ENCODE measurements at regions not wholly inside any gene's neighbourhood (a gene's known extent, or its start where the extent isn't known, plus 50 kb on each side); places are given as distances from the start of the nearest gene placed in this dataset.

GRCh38 chr2:226327830-226328229, 471.8 kb downstream of the IRS1 start:
- H3K27ac ChIP-seq = no peak overlapping the region
- no peak for TF ChIP-seq ZFX (IDR thresholded peaks at IDR 0.05)
- no peak for TF ChIP-seq CTCF (conservative IDR thresholded peaks at IDR 0.05)

GRCh38 chr2:226325526-226325925, 474.1 kb downstream of the IRS1 start:
- no peak overlapping the region for H3K27ac ChIP-seq
- TF ChIP-seq ZFX (IDR thresholded peaks at IDR 0.05) = no peak
- TF ChIP-seq CTCF (conservative IDR thresholded peaks at IDR 0.05) = no peak

GRCh38 chr2:226320076-226320948, 479.3 kb downstream of the IRS1 start:
- no peak overlapping the region for H3K27ac ChIP-seq
- TF ChIP-seq CTCF (conservative IDR thresholded peaks at IDR 0.05) (no peak), ZFX (IDR thresholded peaks at IDR 0.05) (no peak)

- H3K27ac ChIP-seq = no peak overlapping the region
- TF ChIP-seq CTCF (conservative IDR thresholded peaks at IDR 0.05) (no peak), ZFX (IDR thresholded peaks at IDR 0.05) (no peak)
Observed at GRCh38 chr2:226317970-226318369, 481.6 kb downstream of the IRS1 start.

GRCh38 chr2:226313060-226313459, 486.6 kb downstream of the IRS1 start:
- TF ChIP-seq CTCF (conservative IDR thresholded peaks at IDR 0.05) (no peak), ZFX (IDR thresholded peaks at IDR 0.05) (no peak)
- no peak overlapping the region for H3K27ac ChIP-seq

- TF ChIP-seq CTCF (conservative IDR thresholded peaks at IDR 0.05) (no peak), ZFX (IDR thresholded peaks at IDR 0.05) (no peak)
- no peak overlapping the region for H3K27ac ChIP-seq
Observed at GRCh38 chr2:226312155-226312554, 487.5 kb downstream of the IRS1 start.

- H3K27ac ChIP-seq = no peak overlapping the region
- TF ChIP-seq ZFX (IDR thresholded peaks at IDR 0.05) (no peak), CTCF (conservative IDR thresholded peaks at IDR 0.05) (no peak)
Observed at GRCh38 chr2:226310146-226310545, 489.5 kb downstream of the IRS1 start.
